ENCODE measurements at regions not wholly inside any gene's neighbourhood (a gene's known extent, or its start where the extent isn't known, plus 50 kb on each side); places are given as distances from the start of the nearest gene placed in this dataset.

DNA sequence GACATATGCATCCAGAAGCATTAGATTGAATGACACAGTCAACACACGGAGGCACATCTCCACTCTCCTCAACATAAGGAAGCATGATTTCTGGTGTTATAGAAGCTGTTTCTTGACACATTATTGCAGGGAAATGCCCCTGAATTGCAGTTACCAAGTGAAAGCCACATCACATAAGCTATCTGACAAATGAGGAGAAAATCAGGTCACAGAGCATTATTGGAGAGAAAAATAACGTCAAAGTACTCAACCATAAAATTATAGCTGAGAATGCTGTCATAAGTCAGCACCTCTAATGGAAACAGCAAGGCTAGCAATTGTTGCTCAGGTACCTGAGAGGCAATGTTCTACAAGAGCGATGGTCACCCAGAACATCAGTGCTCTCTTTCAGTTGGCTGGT lies 169.9 kb upstream of the PALMD start:
- TF ChIP-seq POLR2A (IDR thresholded peaks at IDR 0.05): no peak
- TF ChIP-seq, protein P1, sequence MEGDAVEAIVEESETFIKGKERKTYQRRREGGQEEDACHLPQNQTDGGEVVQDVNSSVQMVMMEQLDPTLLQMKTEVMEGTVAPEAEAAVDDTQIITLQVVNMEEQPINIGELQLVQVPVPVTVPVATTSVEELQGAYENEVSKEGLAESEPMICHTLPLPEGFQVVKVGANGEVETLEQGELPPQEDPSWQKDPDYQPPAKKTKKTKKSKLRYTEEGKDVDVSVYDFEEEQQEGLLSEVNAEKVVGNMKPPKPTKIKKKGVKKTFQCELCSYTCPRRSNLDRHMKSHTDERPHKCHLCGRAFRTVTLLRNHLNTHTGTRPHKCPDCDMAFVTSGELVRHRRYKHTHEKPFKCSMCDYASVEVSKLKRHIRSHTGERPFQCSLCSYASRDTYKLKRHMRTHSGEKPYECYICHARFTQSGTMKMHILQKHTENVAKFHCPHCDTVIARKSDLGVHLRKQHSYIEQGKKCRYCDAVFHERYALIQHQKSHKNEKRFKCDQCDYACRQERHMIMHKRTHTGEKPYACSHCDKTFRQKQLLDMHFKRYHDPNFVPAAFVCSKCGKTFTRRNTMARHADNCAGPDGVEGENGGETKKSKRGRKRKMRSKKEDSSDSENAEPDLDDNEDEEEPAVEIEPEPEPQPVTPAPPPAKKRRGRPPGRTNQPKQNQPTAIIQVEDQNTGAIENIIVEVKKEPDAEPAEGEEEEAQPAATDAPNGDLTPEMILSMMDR (IDR thresholded peaks at IDR 0.05): no peak

All from thyroid gland (tissue), 4 donors.